ENCODE measurements at regions not wholly inside any gene's neighbourhood (a gene's known extent, or its start where the extent isn't known, plus 50 kb on each side); places are given as distances from the start of the nearest gene placed in this dataset. TPM values are rescaled to one million over a fixed set of nuclear protein-coding genes. Genes with fewer than 3 reads are reported as not detected.

Small RNA genes in the stretch of these regions (small RNA-seq; reads per million reads assigned to genes)
- gene AC104640.2 (not detected), gene RNA5SP147 (not detected)

Data from fibroblast of villous mesenchyme (primary cell).